SK-N-SH (cell line): ENCODE measurements at regions not wholly inside any gene's neighbourhood (a gene's known extent, or its start where the extent isn't known, plus 50 kb on each side); places are given as distances from the start of the nearest gene placed in this dataset.

Source experiments
- CTCF ChIA-PET: fragments of 300-600, 350-600 bp; formaldehyde crosslinking; extraction: SDS; loops from one replicate; lab custom pipeline; 2021; lab: Yijun Ruan, JAX
- POLR2A ChIA-PET: fragments of 350-600 bp; sonication (Branson Sonifier 250); formaldehyde crosslinking; extraction: SDS; loops from one replicate; lab custom pipeline; 2020; ENCODE audit warnings: antibody characterized with exemption, inconsistent platforms; lab: Yijun Ruan, JAX
- DNase-seq: peaks from one replicate; pipeline ENCODE4 v3.0.0; 2012
- H2AFZ ChIP-seq: fragments of 200-600 bp; sonication (generic); 2 replicates; pipeline ENCODE4 v1.8.1; 2016; ENCODE audit warnings: antibody characterized with exemption, mild to moderate bottlenecking, low read depth
- H3F3A ChIP-seq: fragments of 200-600 bp; sonication (generic); replicated peaks from 2 replicates; pipeline ENCODE3; 2016; ENCODE audit warnings: antibody characterized with exemption, mild to moderate bottlenecking; ENCODE audit not compliant: insufficient read depth
- H3K27ac ChIP-seq, 2 experiments: fragments of 200-500 bp in 1 of 2; fragments of 200-600 bp in 1 of 2; sonication (Bioruptor generic) in 1 of 2; sonication (generic), shearing (Covaris generic) in 1 of 2; 2 replicates each; pipeline versions ENCODE4 v1.5.1 to v1.6.1; 2014 to 2016; ENCODE audit warnings: low read depth in 2 of 2, inconsistent platforms in 1 of 2, low read length in 1 of 2, mild to moderate bottlenecking in 1 of 2, mixed read lengths in 1 of 2
- H3K27me3 ChIP-seq: fragments of 200-600 bp; sonication (generic), shearing (Covaris generic); 2 replicates; pipeline ENCODE4 v1.6.1; 2016; ENCODE audit warnings: mixed run types; ENCODE audit not compliant: insufficient read depth
- H3K36me3 ChIP-seq, 2 experiments: fragments of 200-500 bp in 1 of 2; fragments of 200-600 bp in 1 of 2; sonication (Bioruptor generic) in 1 of 2; sonication (generic) in 1 of 2; replicated peaks in 1 of 2; 2 replicates each; pipeline versions ENCODE3 to v1.5.1; 2014 to 2016; ENCODE audit warnings: low read length in 1 of 2, mild to moderate bottlenecking in 1 of 2; ENCODE audit not compliant: insufficient read depth in 2 of 2, control insufficient read depth in 1 of 2
- H3K4me1 ChIP-seq, 2 experiments: fragments of 200-500 bp in 1 of 2; fragments of 200-600 bp in 1 of 2; sonication (Bioruptor generic) in 1 of 2; sonication (generic), shearing (Covaris generic) in 1 of 2; 2 replicates each; pipeline versions ENCODE4 v1.5.1 to v1.6.1; 2014 to 2016; ENCODE audit warnings: low read depth in 1 of 2, low read length in 1 of 2, mixed run types in 1 of 2; ENCODE audit not compliant: insufficient read depth in 2 of 2, control insufficient read depth in 1 of 2
- H3K4me2 ChIP-seq: fragments of 200-600 bp; sonication (generic), shearing (Covaris generic); 2 replicates; pipeline ENCODE4 v1.6.1; 2017; ENCODE audit warnings: mixed run types
- H3K4me3 ChIP-seq, 2 experiments: fragments of 200-500 bp in 1 of 2; fragments of 200-600 bp in 1 of 2; sonication (Bioruptor generic) in 1 of 2; sonication (generic), shearing (Covaris generic) in 1 of 2; 2 replicates each; pipeline versions ENCODE4 v1.5.1 to v1.8.1; 2014 to 2016; ENCODE audit warnings: low read depth in 2 of 2, inconsistent platforms in 1 of 2, low read length in 1 of 2, mild to moderate bottlenecking in 1 of 2, mixed read lengths in 1 of 2, moderate library complexity in 1 of 2
- H3K79me2 ChIP-seq: fragments of 200-600 bp; sonication (generic); 2 replicates; pipeline ENCODE4 v1.8.1; 2017; ENCODE audit warnings: mild to moderate bottlenecking; ENCODE audit not compliant: insufficient read depth
- H3K9ac ChIP-seq: fragments of 200-600 bp; sonication (generic); 2 replicates; pipeline ENCODE4 v1.6.1; 2017; ENCODE audit warnings: mixed run types
- H3K9me2 ChIP-seq: fragments of 200-600 bp; sonication (generic); 2 replicates; pipeline ENCODE4 v1.6.1; 2017; ENCODE audit warnings: mixed run types
- H3K9me3 ChIP-seq: fragments of 200-600 bp; sonication (generic); 2 replicates; pipeline ENCODE4 v1.6.1; 2017; ENCODE audit warnings: mixed run types, mild to moderate bottlenecking, moderate library complexity
- H4K20me1 ChIP-seq: fragments of 200-600 bp; sonication (generic); 2 replicates; pipeline ENCODE4 v1.6.1; 2017; ENCODE audit warnings: mild to moderate bottlenecking, mixed run types; ENCODE audit not compliant: insufficient read depth
- CHD2 ChIP-seq: fragments of 150-350 bp; IDR thresholded peaks from 2 replicates; pipeline ENCODE4 v1.6.1; 2018; ENCODE audit warnings: low read length; ENCODE audit not compliant: partially characterized antibody
- ELF1 ChIP-seq: IDR thresholded peaks from 2 replicates; pipeline ENCODE4 v1.4.0; 2012
- FOXJ3 ChIP-seq: sonication (generic); formaldehyde crosslinking; IDR thresholded peaks from 2 replicates; pipeline ENCODE4 v1.5.1; 2020; ENCODE audit warnings: mild to moderate bottlenecking, missing genetic modification reagents
- FOXM1 ChIP-seq: IDR thresholded peaks from 2 replicates; pipeline ENCODE4 v1.4.0; 2012; ENCODE audit warnings: low read depth, mild to moderate bottlenecking
- GATA2 ChIP-seq: sonication (generic); formaldehyde crosslinking; IDR thresholded peaks from 2 replicates; pipeline ENCODE4 v1.5.0; 2020; ENCODE audit warnings: mild to moderate bottlenecking, missing genetic modification reagents
- JUND ChIP-seq: IDR thresholded peaks from 2 replicates; pipeline ENCODE4 v1.4.0; 2012
- MAX ChIP-seq: IDR thresholded peaks from 2 replicates; pipeline ENCODE4 v1.4.0; 2012; ENCODE audit warnings: low read depth
- MEF2A ChIP-seq: IDR thresholded peaks from 2 replicates; pipeline ENCODE4 v1.4.0; 2012; ENCODE audit warnings: low read depth, borderline replicate concordance
- MXI1 ChIP-seq: IDR thresholded peaks from 2 replicates; pipeline ENCODE4 v1.6.1; 2012; ENCODE audit warnings: mild to moderate bottlenecking, low read depth, low read length, improper control_type of control experiment
- NFIC ChIP-seq: IDR thresholded peaks from 2 replicates; pipeline ENCODE4 v1.4.0; 2012; ENCODE audit warnings: borderline replicate concordance
- NRF1 ChIP-seq: IDR thresholded peaks from 2 replicates; pipeline ENCODE4 v1.6.1; 2012; ENCODE audit warnings: low read depth, mild to moderate bottlenecking, low read length
- POLR2AphosphoS5 ChIP-seq: IDR thresholded peaks from 2 replicates; pipeline ENCODE4 v1.6.1; 2012; ENCODE audit warnings: low read depth, low read length
- RCOR1 ChIP-seq: fragments of 150-350 bp; IDR thresholded peaks from 2 replicates; pipeline ENCODE4 v1.6.1; 2017; ENCODE audit warnings: antibody characterized with exemption, low read length
- RFX5 ChIP-seq: IDR thresholded peaks from 2 replicates; pipeline ENCODE4 v1.6.1; 2012; ENCODE audit warnings: mild to moderate bottlenecking, improper control_type of control experiment, low read length
- SIN3A ChIP-seq: IDR thresholded peaks from 2 replicates; pipeline ENCODE4 v1.6.1; 2012; ENCODE audit warnings: low read depth, mild to moderate bottlenecking, low read length, moderate library complexity, borderline replicate concordance
- TAF1 ChIP-seq: IDR thresholded peaks from 2 replicates; pipeline ENCODE4 v1.6.1; 2012; ENCODE audit warnings: low read depth, mild to moderate bottlenecking, low read length, moderate library complexity, borderline replicate concordance
- TEAD4 ChIP-seq: IDR thresholded peaks from 2 replicates; pipeline ENCODE4 v1.4.0; 2012; ENCODE audit warnings: mild to moderate bottlenecking, borderline replicate concordance; ENCODE audit not compliant: insufficient read depth
- USF1 ChIP-seq: IDR thresholded peaks from 2 replicates; pipeline ENCODE4 v1.4.0; 2012; ENCODE audit warnings: low read depth, borderline replicate concordance
- WGBS: methylation state at CpG from one replicate; pipeline ENCODE4 v1.1.6; 2017; ENCODE audit warnings: low lambda C conversion rate; 5-methylcytosine and 5-hydroxymethylcytosine counted together
- TF ChIP-seq, protein P1 (sequence below): fragments of 150-350 bp; IDR thresholded peaks from 2 replicates; pipeline ENCODE4 v1.6.1; 2017; ENCODE audit warnings: antibody characterized with exemption, low read length, low read depth, borderline replicate concordance
- TF ChIP-seq, protein P2 (sequence below): IDR thresholded peaks from 2 replicates; pipeline ENCODE4 v1.4.0; 2012; ENCODE audit warnings: low read depth, borderline replicate concordance

DNA sequence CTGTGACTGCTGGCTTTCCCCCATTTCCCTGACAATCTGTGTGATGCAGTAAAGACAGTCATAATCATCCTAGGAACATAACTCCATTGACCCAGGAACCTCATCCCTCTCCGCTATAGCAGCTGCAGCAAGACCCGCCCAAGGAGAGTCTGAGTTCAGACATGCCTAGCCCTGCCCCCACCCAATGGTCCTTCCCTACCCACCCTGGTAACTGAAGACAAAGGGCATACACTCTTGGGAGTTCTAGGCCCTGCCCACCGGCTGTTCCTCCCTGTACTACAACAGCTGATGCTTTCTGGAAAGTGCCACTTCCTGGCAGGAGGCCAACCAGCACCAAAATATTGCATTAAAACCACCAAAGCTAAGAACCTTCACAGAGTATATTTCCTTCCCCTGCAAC is 1035.6 kb downstream of the C4orf33 start:
- DNase-seq: no peak
- H3K79me2 ChIP-seq: no peaks in the 10 kb centered on the region
- no peak overlapping the region for H2AFZ ChIP-seq
- no peak overlapping the region for H3K27ac ChIP-seq
- H3K9me2 ChIP-seq: no peaks in the 10 kb centered on the region
- WGBS: 27% methylated on average over 2 of the region's 3 CpGs
- no peaks in the 10 kb centered on the region for H3K27me3 ChIP-seq
- H3K4me3 ChIP-seq: no peak overlapping the region
- no peaks in the 10 kb centered on the region for H3K9me3 ChIP-seq
- H3F3A ChIP-seq: no peaks in the 10 kb centered on the region
- no peak overlapping the region for H3K4me2 ChIP-seq
- H3K4me1 ChIP-seq: no peaks in the 10 kb centered on the region
- TF ChIP-seq CHD2 (no peak), TAF1 (no peak), JUND (no peak), NFIC (no peak), ELF1 (no peak), FOXM1 (no peak), GATA2 (CRISPR knock-in tag) (no peak), USF1 (no peak), MEF2A (no peak), MAX (no peak), RCOR1 (no peak)
- TF ChIP-seq, all 33 proteins: peak for 0
- ChIA-PET POLR2A (no interaction called here), CTCF (no interaction called here)
- no peaks in the 10 kb centered on the region for H4K20me1 ChIP-seq
- H3K36me3 ChIP-seq: no peaks in the 10 kb centered on the region
- no peak overlapping the region for H3K9ac ChIP-seq

GRCh38 chr4:130141651-130142050 is 1045.7 kb downstream of the C4orf33 start:
- H3K9ac ChIP-seq: no peak overlapping the region
- ChIA-PET CTCF (no interaction called here), POLR2A (no interaction called here)
- no peaks in the 10 kb centered on the region for H3K36me3 ChIP-seq
- H3F3A ChIP-seq: no peaks in the 10 kb centered on the region
- DNase-seq: no peak
- TF ChIP-seq RFX5 (no peak), POLR2AphosphoS5 (no peak)
- H3K27ac ChIP-seq: no peak overlapping the region
- no peaks in the 10 kb centered on the region for H4K20me1 ChIP-seq
- no peaks in the 10 kb centered on the region for H3K9me2 ChIP-seq
- 5% methylated on average over 7 of the region's 7 CpGs for WGBS
- no peaks in the 10 kb centered on the region for H3K79me2 ChIP-seq
- H3K27me3 ChIP-seq: no peaks in the 10 kb centered on the region
- no peak overlapping the region for H3K4me3 ChIP-seq
- no peaks in the 10 kb centered on the region for H3K9me3 ChIP-seq
- no peaks in the 10 kb centered on the region for H3K4me1 ChIP-seq
- no peak overlapping the region for H3K4me2 ChIP-seq
- H2AFZ ChIP-seq: no peak overlapping the region

- ChIA-PET CTCF (no interaction called here), POLR2A (no interaction called here)
- no peak for DNase-seq
- H3F3A ChIP-seq: no peaks in the 10 kb centered on the region
- H3K4me3 ChIP-seq: no peak overlapping the region
- no peak overlapping the region for H3K9ac ChIP-seq
- no peaks in the 10 kb centered on the region for H3K79me2 ChIP-seq
- no peak overlapping the region for H2AFZ ChIP-seq
- TF ChIP-seq FOXJ3 (no peak), TEAD4 (no peak), NRF1 (no peak), TAF1 (no peak), MEF2A (no peak), RCOR1 (no peak), GATA2 (CRISPR knock-in tag) (no peak), JUND (no peak), NFIC (no peak), MXI1 (no peak), SIN3A (no peak), RFX5 (no peak), POLR2AphosphoS5 (no peak)
- TF ChIP-seq, protein P1, sequence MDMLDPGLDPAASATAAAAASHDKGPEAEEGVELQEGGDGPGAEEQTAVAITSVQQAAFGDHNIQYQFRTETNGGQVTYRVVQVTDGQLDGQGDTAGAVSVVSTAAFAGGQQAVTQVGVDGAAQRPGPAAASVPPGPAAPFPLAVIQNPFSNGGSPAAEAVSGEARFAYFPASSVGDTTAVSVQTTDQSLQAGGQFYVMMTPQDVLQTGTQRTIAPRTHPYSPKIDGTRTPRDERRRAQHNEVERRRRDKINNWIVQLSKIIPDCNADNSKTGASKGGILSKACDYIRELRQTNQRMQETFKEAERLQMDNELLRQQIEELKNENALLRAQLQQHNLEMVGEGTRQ: no peak
- TF ChIP-seq, protein P2, sequence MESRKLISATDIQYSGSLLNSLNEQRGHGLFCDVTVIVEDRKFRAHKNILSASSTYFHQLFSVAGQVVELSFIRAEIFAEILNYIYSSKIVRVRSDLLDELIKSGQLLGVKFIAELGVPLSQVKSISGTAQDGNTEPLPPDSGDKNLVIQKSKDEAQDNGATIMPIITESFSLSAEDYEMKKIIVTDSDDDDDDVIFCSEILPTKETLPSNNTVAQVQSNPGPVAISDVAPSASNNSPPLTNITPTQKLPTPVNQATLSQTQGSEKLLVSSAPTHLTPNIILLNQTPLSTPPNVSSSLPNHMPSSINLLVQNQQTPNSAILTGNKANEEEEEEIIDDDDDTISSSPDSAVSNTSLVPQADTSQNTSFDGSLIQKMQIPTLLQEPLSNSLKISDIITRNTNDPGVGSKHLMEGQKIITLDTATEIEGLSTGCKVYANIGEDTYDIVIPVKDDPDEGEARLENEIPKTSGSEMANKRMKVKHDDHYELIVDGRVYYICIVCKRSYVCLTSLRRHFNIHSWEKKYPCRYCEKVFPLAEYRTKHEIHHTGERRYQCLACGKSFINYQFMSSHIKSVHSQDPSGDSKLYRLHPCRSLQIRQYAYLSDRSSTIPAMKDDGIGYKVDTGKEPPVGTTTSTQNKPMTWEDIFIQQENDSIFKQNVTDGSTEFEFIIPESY: no peak
- H4K20me1 ChIP-seq: no peaks in the 10 kb centered on the region
- H3K4me1 ChIP-seq: no peaks in the 10 kb centered on the region
- no peak overlapping the region for H3K27ac ChIP-seq
- no peaks in the 10 kb centered on the region for H3K36me3 ChIP-seq
- H3K9me3 ChIP-seq: no peaks in the 10 kb centered on the region
- no peaks in the 10 kb centered on the region for H3K27me3 ChIP-seq
- H3K9me2 ChIP-seq: no peaks in the 10 kb centered on the region
- WGBS: 6% methylated on average over 1 of the region's 1 CpG
- no peak overlapping the region for H3K4me2 ChIP-seq
These were observed 1047.7 kb downstream of the C4orf33 start for GRCh38 chr4:130143656-130144055.
